Panc1 (cell line): ENCODE measurements at regions not wholly inside any gene's neighbourhood (a gene's known extent, or its start where the extent isn't known, plus 50 kb on each side); places are given as distances from the start of the nearest gene placed in this dataset.

Experiments used
- CTCF ChIP-seq: fragments of 450-650 bp; IDR thresholded peaks from 2 replicates; pipeline ENCODE4 v1.5.1; 2017; ENCODE audit warnings: mild to moderate bottlenecking
- POLR2AphosphoS5 ChIP-seq: IDR thresholded peaks from 2 replicates; pipeline ENCODE4 v1.6.1; 2012; ENCODE audit warnings: mild to moderate bottlenecking, low read depth, low read length, moderate library complexity
- REST ChIP-seq, 2 experiments: IDR thresholded peaks; 2 replicates each; pipeline ENCODE4 v1.6.1; 2011 to 2012; ENCODE audit warnings: low read depth in 2 of 2, control low read depth in 1 of 2, low read length in 1 of 2, mild to moderate bottlenecking in 1 of 2, moderate library complexity in 1 of 2; ENCODE audit not compliant: insufficient read depth in 1 of 2
- SIN3A ChIP-seq: IDR thresholded peaks from 2 replicates; pipeline ENCODE4 v1.6.1; 2012; ENCODE audit warnings: low read depth, mild to moderate bottlenecking, low read length, moderate library complexity, borderline replicate concordance; ENCODE audit not compliant: insufficient read depth
- TCF7L2 ChIP-seq: IDR thresholded peaks from 2 replicates; pipeline ENCODE4 v1.6.1; 2011; ENCODE audit warnings: mild to moderate bottlenecking, low read depth, low read length, inconsistent platforms

GRCh38 chr5:131084436-131084835 lies 80.6 kb downstream of the HINT1 start:
- TF ChIP-seq CTCF (no peak), SIN3A (no peak), POLR2AphosphoS5 (no peak), TCF7L2 (no peak), REST (IDR thresholded peaks at IDR 0.05; ENCODE audit: insufficient read depth in 1 of 2, low read depth in 2 of 2, low read length in 1 of 2) (no peak)
